ENCODE measurements at regions not wholly inside any gene's neighbourhood (a gene's known extent, or its start where the extent isn't known, plus 50 kb on each side); places are given as distances from the start of the nearest gene placed in this dataset.

GRCh38 chr9:21746550-21746949, 55.9 kb upstream of the MTAP start:
- TF ChIP-seq CTCF (IDR thresholded peaks at IDR 0.05; ENCODE audit: low read length) (no peak), EZH2phosphoT487 (IDR thresholded peaks at IDR 0.05; ENCODE audit: low read length) (no peak), EZH2 (optimal IDR thresholded peaks at IDR 0.05; ENCODE audit: low read depth, low read length) (no peak)

Data from MM.1S (cell line).